ENCODE measurements at regions not wholly inside any gene's neighbourhood (a gene's known extent, or its start where the extent isn't known, plus 50 kb on each side); places are given as distances from the start of the nearest gene placed in this dataset.

- TF ChIP-seq CTCF (IDR thresholded peaks at IDR 0.05; ENCODE audit: low read depth, low read length, poor library complexity, severe bottlenecking): no peak
- TF ChIP-seq EZH2phosphoT487 (IDR thresholded peaks at IDR 0.05; ENCODE audit: borderline replicate concordance, low read length): no peak
Measured at GRCh38 chr2:129775952-129776653, 203.4 kb upstream of the RAB6C start.

Data from DOHH2 (cell line).